ENCODE measurements at regions not wholly inside any gene's neighbourhood (a gene's known extent, or its start where the extent isn't known, plus 50 kb on each side); places are given as distances from the start of the nearest gene placed in this dataset.

DNA sequence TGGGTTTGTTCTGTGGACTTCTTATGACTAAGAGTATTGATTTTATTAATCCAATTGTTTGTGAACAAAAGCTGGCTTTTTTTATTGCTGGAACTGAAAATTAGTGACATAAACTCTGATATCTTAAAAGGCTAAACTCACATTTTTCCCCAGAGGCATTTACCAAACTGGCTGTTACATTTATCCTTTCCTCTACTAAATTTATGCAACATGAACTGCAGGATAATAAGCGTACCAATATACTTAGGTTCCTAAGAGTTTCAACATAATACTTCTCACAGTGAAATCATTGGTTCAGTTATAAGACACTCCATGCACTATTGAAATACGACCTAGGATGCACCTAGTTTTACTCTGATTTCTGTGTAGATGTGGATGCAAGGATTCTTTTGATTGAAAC, 560.8 kb upstream of the WWC1 start:
- H3K36me3 ChIP-seq (ENCODE audit: control insufficient read depth, insufficient read depth, low read length): no peaks in the 10 kb centered on the region
- TF ChIP-seq CTCF (IDR thresholded peaks at IDR 0.05; ENCODE audit: insufficient read depth, low read length, poor library complexity, severe bottlenecking): no peak
- no peak overlapping the region for H3K4me3 ChIP-seq (replicated peaks; ENCODE audit: low read depth, low read length)

GRCh38 chr5:167731951-167732350, 559.5 kb upstream of the WWC1 start:
- Histone ChIP-seq H3K27me3 (replicated peaks; ENCODE audit: control insufficient read depth, insufficient read depth, low read length) (no peaks in the 10 kb centered on the region), H3K36me3 (ENCODE audit: control insufficient read depth, insufficient read depth, low read length) (no peaks in the 10 kb centered on the region), H3K4me3 (replicated peaks; ENCODE audit: low read depth, low read length) (no peak overlapping the region)
- no peak for TF ChIP-seq CTCF (IDR thresholded peaks at IDR 0.05; ENCODE audit: insufficient read depth, low read length, poor library complexity, severe bottlenecking)
- DNase-seq (ENCODE audit: extremely low read depth, insufficient read length): no peak

More for the DNA sequence above, 560.8 kb upstream of the WWC1 start:
- no peaks in the 10 kb centered on the region for H3K27me3 ChIP-seq (replicated peaks; ENCODE audit: control insufficient read depth, insufficient read depth, low read length)
- no peak for DNase-seq (ENCODE audit: extremely low read depth, insufficient read length)

GRCh38 chr5:167732499-167732898, 558.9 kb upstream of the WWC1 start:
- no peak for TF ChIP-seq CTCF (IDR thresholded peaks at IDR 0.05; ENCODE audit: insufficient read depth, low read length, poor library complexity, severe bottlenecking)
- no peaks in the 10 kb centered on the region; the same call in 1 of the 2 replicates for H3K27me3 ChIP-seq (replicated peaks; ENCODE audit: control insufficient read depth, insufficient read depth, low read length)
- DNase-seq (ENCODE audit: extremely low read depth, insufficient read length): no peak
- no peaks in the 10 kb centered on the region for H3K36me3 ChIP-seq (ENCODE audit: control insufficient read depth, insufficient read depth, low read length)
- no peak overlapping the region for H3K4me3 ChIP-seq (replicated peaks; ENCODE audit: low read depth, low read length)

GRCh38 chr5:167736992-167737391, 554.5 kb upstream of the WWC1 start:
- no peak for TF ChIP-seq CTCF (IDR thresholded peaks at IDR 0.05; ENCODE audit: insufficient read depth, low read length, poor library complexity, severe bottlenecking)
- no peaks in the 10 kb centered on the region; the same call in 1 of the 2 replicates for H3K27me3 ChIP-seq (replicated peaks; ENCODE audit: control insufficient read depth, insufficient read depth, low read length)
- no peak overlapping the region for H3K4me3 ChIP-seq (replicated peaks; ENCODE audit: low read depth, low read length)
- DNase-seq (ENCODE audit: extremely low read depth, insufficient read length): no peak
- no peaks in the 10 kb centered on the region for H3K36me3 ChIP-seq (ENCODE audit: control insufficient read depth, insufficient read depth, low read length)

DNA sequence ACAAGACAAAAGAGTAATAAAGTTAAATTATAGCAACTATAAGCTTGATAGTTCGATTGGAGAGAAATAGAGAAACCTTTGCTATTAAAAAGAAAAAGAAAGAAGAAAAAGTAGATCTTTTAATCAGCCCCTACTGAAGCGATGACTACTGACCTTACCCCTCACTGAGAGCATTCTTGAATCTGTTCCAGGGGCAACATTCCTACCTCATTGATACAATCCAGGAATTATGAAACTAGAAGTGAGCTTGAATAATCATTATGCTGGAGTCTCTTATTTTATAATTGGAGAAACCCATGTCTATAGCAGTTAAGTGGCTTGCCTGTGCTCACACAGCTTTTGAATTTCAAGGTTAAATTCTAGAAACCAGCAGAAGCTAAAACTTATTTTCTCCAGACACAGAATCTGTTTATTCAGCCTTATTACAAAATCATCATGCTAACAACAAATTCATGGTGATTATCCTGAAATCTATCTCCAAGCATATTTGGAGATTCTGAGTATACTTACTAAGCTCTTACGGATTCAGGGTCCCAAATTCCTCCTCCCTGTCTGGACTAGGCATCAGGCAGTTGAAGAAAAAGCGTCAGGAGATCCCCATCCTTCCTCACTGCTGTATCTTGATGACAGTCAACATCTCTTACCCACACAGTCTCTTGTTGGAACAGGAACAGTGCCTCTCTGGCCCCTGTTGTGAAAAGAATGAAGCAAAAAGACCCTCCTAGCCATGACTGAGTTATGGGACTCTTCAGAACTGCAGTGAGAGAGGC, 547.6 kb upstream of the WWC1 start:
- H3K36me3 ChIP-seq (ENCODE audit: control insufficient read depth, insufficient read depth, low read length): no peaks in the 10 kb centered on the region
- H3K4me3 ChIP-seq (replicated peaks; ENCODE audit: low read depth, low read length): no peak overlapping the region
- no peaks in the 10 kb centered on the region for H3K27me3 ChIP-seq (replicated peaks; ENCODE audit: control insufficient read depth, insufficient read depth, low read length)
- TF ChIP-seq CTCF (IDR thresholded peaks at IDR 0.05; ENCODE audit: insufficient read depth, low read length, poor library complexity, severe bottlenecking): no peak
- no peak for DNase-seq (ENCODE audit: extremely low read depth, insufficient read length)
